Caco-2 (cell line): ENCODE measurements at regions not wholly inside any gene's neighbourhood (a gene's known extent, or its start where the extent isn't known, plus 50 kb on each side); places are given as distances from the start of the nearest gene placed in this dataset.

Experiments used
- BruUV-seq: library from RNA; stranded (reverse); fragments of 400-500 nt; replicated peaks from 2 replicates; lab custom pipeline; 2021; lab: Mats Ljungman, UMichigan
- CTCF ChIA-PET: fragments of 300-600 bp; sonication (Branson Sonifier 250); formaldehyde crosslinking; loops from one replicate; lab custom pipeline; 2022; ENCODE audit warnings: antibody characterized with exemption; lab: Charles Lee
- POLR2A ChIA-PET: fragments of 300-600 bp; sonication (Branson Sonifier 250); formaldehyde crosslinking; loops from one replicate; lab custom pipeline; 2022; ENCODE audit warnings: antibody characterized with exemption; lab: Charles Lee
- DNase-seq, 2 experiments: peaks; one replicate each; pipeline versions ENCODE4 v3.0.0 to v3.0.0-alpha.2; 2020 to 2022
- H3K27me3 ChIP-seq: replicated peaks from 2 replicates; pipeline ENCODE4 v1.6.0; 2011; ENCODE audit warnings: low read length; ENCODE audit not compliant: control insufficient read depth, insufficient read depth
- H3K36me3 ChIP-seq: 2 replicates; pipeline ENCODE4 v1.5.1; 2011; ENCODE audit warnings: low read length; ENCODE audit not compliant: control insufficient read depth, insufficient read depth
- H3K4me1 ChIP-seq: fragments of 250-450 bp; sonication (Bioruptor Pico); 2 replicates; pipeline ENCODE4 v1.5.1; 2020; ENCODE audit warnings: mild to moderate bottlenecking
- H3K4me3 ChIP-seq: 2 replicates; pipeline ENCODE4 v1.5.1; 2011; ENCODE audit warnings: low read depth, mild to moderate bottlenecking, control low read depth, low read length
- H3K9me3 ChIP-seq: fragments of 250-450 bp; sonication (Bioruptor Pico); 2 replicates; pipeline ENCODE4 v1.5.1; 2020; ENCODE audit warnings: mild to moderate bottlenecking, moderate library complexity
- H3K27ac Mint-ChIP-seq: one replicate; pipeline ENCODE4 v1.8.0; 2022; ENCODE audit warnings: mixed read lengths; ENCODE audit not compliant: unreplicated experiment
- H3K27me3 Mint-ChIP-seq: one replicate; pipeline ENCODE4 v1.8.0; 2022; ENCODE audit warnings: mixed read lengths; ENCODE audit not compliant: insufficient read depth, unreplicated experiment
- H3K36me3 Mint-ChIP-seq: one replicate; pipeline ENCODE4 v1.8.0; 2022; ENCODE audit warnings: mild to moderate bottlenecking, mixed read lengths; ENCODE audit not compliant: insufficient read depth, unreplicated experiment
- H3K4me1 Mint-ChIP-seq: one replicate; pipeline ENCODE4 v1.8.0; 2022; ENCODE audit warnings: low read depth, mixed read lengths; ENCODE audit not compliant: unreplicated experiment
- H3K4me3 Mint-ChIP-seq: one replicate; pipeline ENCODE4 v1.8.0; 2022; ENCODE audit warnings: mild to moderate bottlenecking, moderate library complexity, mixed read lengths; ENCODE audit not compliant: unreplicated experiment
- H3K9me3 Mint-ChIP-seq: one replicate; pipeline ENCODE4 v1.8.0; 2022; ENCODE audit warnings: mixed read lengths; ENCODE audit not compliant: unreplicated experiment
- intact Hi-C: fragments of 100-400 bp; cut with micrococcal nuclease; formaldehyde crosslinking; loops from one replicate; pipeline ENCODE4 v1.10.0; 2022; ENCODE audit not compliant: unreplicated experiment
- TF ChIP-seq, protein P1 (sequence below), 2 experiments: fragments of 200-600 bp in 1 of 2; IDR thresholded peaks; 1 replicate in 1 of 2; 2 replicates in 1 of 2; pipeline versions ENCODE4 v1.5.1 to v1.8.0; 2011 to 2022; ENCODE audit warnings: antibody characterized with exemption in 1 of 2, control low read depth in 1 of 2, inconsistent platforms in 1 of 2, low read depth in 1 of 2, low read length in 1 of 2, mild to moderate bottlenecking in 1 of 2, moderate library complexity in 1 of 2; ENCODE audit not compliant: insufficient read depth in 1 of 2, severe bottlenecking in 1 of 2, unreplicated experiment in 1 of 2

DNA sequence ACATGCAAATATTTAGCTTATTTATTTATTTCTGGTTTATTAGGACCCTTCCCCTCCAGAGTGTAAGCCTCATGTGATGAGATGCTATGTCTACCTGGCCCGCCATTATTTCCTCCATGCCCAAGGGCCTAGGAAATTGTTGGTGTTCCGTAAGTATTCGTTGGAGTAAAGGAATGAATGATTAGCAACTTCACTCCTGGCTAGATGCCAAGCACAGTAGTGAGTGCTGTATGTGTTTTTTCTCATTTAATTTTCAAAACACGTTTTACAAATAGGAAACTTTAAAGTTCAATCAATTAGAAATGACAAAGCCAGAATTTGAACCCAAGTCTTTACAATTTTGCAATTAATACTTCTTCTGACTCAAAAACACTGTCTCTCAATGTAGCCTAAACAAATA lies 253.8 kb downstream of the BCAT1 start:
- no peaks in the 10 kb centered on the region for H3K36me3 ChIP-seq

DNA sequence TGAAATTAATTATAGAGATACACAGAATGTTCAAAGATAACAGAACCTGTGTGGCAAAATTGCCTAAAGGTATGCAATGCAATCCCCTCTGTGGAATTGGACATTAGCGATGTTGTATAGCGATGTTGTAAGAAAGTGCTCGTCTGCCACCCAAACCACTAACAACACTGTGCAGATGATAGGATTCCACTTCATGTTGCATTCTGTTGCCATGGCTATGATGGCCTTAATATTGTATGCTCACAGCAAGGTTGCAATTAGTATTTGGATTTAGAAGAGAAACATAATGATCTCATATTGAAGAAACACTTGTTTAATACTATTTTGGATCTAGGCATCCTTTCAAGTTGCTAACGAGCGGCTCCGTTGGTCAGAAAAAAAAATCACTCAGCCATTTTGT lies 260.3 kb downstream of the BCAT1 start:
- no TSS peak for BruUV-seq
- no peak for DNase-seq
- intact Hi-C loops: no loop called here
- no peaks in the 10 kb centered on the region for H3K4me1 Mint-ChIP-seq
- CTCF ChIA-PET: no interaction called here
- TF ChIP-seq, protein P1, sequence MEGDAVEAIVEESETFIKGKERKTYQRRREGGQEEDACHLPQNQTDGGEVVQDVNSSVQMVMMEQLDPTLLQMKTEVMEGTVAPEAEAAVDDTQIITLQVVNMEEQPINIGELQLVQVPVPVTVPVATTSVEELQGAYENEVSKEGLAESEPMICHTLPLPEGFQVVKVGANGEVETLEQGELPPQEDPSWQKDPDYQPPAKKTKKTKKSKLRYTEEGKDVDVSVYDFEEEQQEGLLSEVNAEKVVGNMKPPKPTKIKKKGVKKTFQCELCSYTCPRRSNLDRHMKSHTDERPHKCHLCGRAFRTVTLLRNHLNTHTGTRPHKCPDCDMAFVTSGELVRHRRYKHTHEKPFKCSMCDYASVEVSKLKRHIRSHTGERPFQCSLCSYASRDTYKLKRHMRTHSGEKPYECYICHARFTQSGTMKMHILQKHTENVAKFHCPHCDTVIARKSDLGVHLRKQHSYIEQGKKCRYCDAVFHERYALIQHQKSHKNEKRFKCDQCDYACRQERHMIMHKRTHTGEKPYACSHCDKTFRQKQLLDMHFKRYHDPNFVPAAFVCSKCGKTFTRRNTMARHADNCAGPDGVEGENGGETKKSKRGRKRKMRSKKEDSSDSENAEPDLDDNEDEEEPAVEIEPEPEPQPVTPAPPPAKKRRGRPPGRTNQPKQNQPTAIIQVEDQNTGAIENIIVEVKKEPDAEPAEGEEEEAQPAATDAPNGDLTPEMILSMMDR (IDR thresholded peaks at IDR 0.05; ENCODE audit: insufficient read depth in 1 of 2, low read depth in 1 of 2, low read length in 1 of 2, severe bottlenecking in 1 of 2, unreplicated experiment in 1 of 2): no peak
- peaks cover 7% of the 10 kb centered on the region for H3K36me3 Mint-ChIP-seq
- Histone ChIP-seq H3K9me3 (no peaks in the 10 kb centered on the region), H3K4me1 (no peaks in the 10 kb centered on the region), H3K36me3 (no peaks in the 10 kb centered on the region), H3K27me3 (no peaks in the 10 kb centered on the region), H3K4me3 (no peak overlapping the region)
- peaks cover 20% of the 10 kb centered on the region for H3K9me3 Mint-ChIP-seq
- H3K27me3 Mint-ChIP-seq: no peaks in the 10 kb centered on the region
- no peak overlapping the region for H3K4me3 Mint-ChIP-seq
- H3K27ac Mint-ChIP-seq: no peak overlapping the region
- POLR2A ChIA-PET: no interaction called here

More for the DNA sequence above, 253.8 kb downstream of the BCAT1 start:
- no peaks in the 10 kb centered on the region for H3K9me3 ChIP-seq
- H3K36me3 Mint-ChIP-seq: peaks cover 7% of the 10 kb centered on the region
- H3K4me3 Mint-ChIP-seq: no peak overlapping the region
- peaks cover 22% of the 10 kb centered on the region for H3K4me1 Mint-ChIP-seq
- peaks cover 19% of the 10 kb centered on the region for H3K9me3 Mint-ChIP-seq
- intact Hi-C loops: loop anchor here (5.0 kb wide), 1 partner anchor 78 kb away; no protein-coding TSS in a partner anchor
- H3K27me3 Mint-ChIP-seq: no peaks in the 10 kb centered on the region
- H3K27me3 ChIP-seq: no peaks in the 10 kb centered on the region
- peaks cover 31% of the 10 kb centered on the region for H3K4me1 ChIP-seq
- no TSS peak for BruUV-seq
- ChIA-PET POLR2A (no interaction called here), CTCF (no interaction called here)
- H3K27ac Mint-ChIP-seq: no peak overlapping the region
- H3K4me3 ChIP-seq: no peak overlapping the region
- TF ChIP-seq, protein P1 (IDR thresholded peaks at IDR 0.05; ENCODE audit: insufficient read depth in 1 of 2, low read depth in 1 of 2, low read length in 1 of 2, severe bottlenecking in 1 of 2, unreplicated experiment in 1 of 2): no peak
- DNase-seq: no peak

DNA sequence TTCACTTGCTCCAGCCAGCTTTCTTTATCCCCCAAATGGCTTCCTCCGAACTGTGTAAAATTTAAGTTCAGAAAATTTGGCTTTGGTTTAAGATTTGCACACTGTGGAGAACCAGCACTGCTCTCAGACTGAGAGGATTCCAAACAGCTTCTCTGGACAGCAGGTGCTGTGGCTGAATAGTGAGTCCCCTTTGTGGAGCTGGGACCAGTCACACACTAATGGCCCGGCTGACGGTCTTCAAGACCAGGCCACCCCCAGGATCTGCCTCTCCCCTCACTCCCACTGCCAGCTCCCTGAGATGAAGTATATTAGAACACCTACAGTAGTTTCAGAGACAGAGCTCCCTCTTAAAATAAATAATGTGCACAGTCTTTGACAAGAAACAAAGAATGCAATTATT lies 267.3 kb downstream of the BCAT1 start:
- H3K36me3 Mint-ChIP-seq: no peaks in the 10 kb centered on the region
- intact Hi-C loops: no loop called here

More for the DNA sequence above, 267.3 kb downstream of the BCAT1 start:
- no peaks in the 10 kb centered on the region for H3K9me3 ChIP-seq
- ChIA-PET POLR2A (no interaction called here), CTCF (no interaction called here)
- no TSS peak for BruUV-seq
- H3K4me3 Mint-ChIP-seq: no peak overlapping the region
- no peak overlapping the region for H3K27ac Mint-ChIP-seq
- no peak for DNase-seq
- no peaks in the 10 kb centered on the region for H3K27me3 Mint-ChIP-seq
- TF ChIP-seq, protein P1 (IDR thresholded peaks at IDR 0.05; ENCODE audit: insufficient read depth in 1 of 2, low read depth in 1 of 2, low read length in 1 of 2, severe bottlenecking in 1 of 2, unreplicated experiment in 1 of 2): no peak
- no peak overlapping the region for H3K4me3 ChIP-seq
- no peaks in the 10 kb centered on the region for H3K27me3 ChIP-seq
- H3K36me3 ChIP-seq: no peaks in the 10 kb centered on the region
- peaks cover 23% of the 10 kb centered on the region for H3K9me3 Mint-ChIP-seq
- peaks cover 18% of the 10 kb centered on the region for H3K4me1 ChIP-seq
- peaks cover 26% of the 10 kb centered on the region for H3K4me1 Mint-ChIP-seq
